ENCODE measurements at regions not wholly inside any gene's neighbourhood (a gene's known extent, or its start where the extent isn't known, plus 50 kb on each side); places are given as distances from the start of the nearest gene placed in this dataset.

- 99% methylated on average over 6 of the region's 6 CpGs for WGBS
- H3K4me3 ChIP-seq (ENCODE audit: low read length in 2 of 2) = no peak overlapping the region
- no peak overlapping the region for H3K27ac ChIP-seq (ENCODE audit: low read depth in 1 of 2, low read length in 1 of 2)
- no peaks in the 10 kb centered on the region for H3K27me3 ChIP-seq (ENCODE audit: control insufficient read depth in 2 of 2, insufficient read depth in 1 of 2, low read length in 1 of 2)
- peaks cover 4 to 9% of the 10 kb centered on the region in 2 donors for H3K4me1 ChIP-seq (ENCODE audit: control insufficient read depth in 2 of 2, insufficient read depth in 2 of 2, low read length in 2 of 2)
- peaks cover 0 to 4% of the 10 kb centered on the region in 2 donors for H3K9me3 ChIP-seq (ENCODE audit: control insufficient read depth in 2 of 2, insufficient read depth in 1 of 2, low read length in 1 of 2)
- H3K36me3 ChIP-seq (ENCODE audit: control insufficient read depth in 2 of 2, insufficient read depth in 2 of 2, low read length in 1 of 2) = no peaks in the 10 kb centered on the region
- DNase-seq (ENCODE audit: low read depth in 6 of 9, low spot score in 9 of 9) = no peak
Measured at GRCh38 chr2:166612214-166612613, 118.2 kb upstream of the SCN7A start.

- 11% methylated on average over 5 of the region's 5 CpGs for WGBS
- Histone ChIP-seq H3K9me3 (ENCODE audit: control insufficient read depth in 2 of 2, insufficient read depth in 1 of 2, low read length in 1 of 2) (peaks cover 0 to 4% of the 10 kb centered on the region in 2 donors), H3K27me3 (ENCODE audit: control insufficient read depth in 2 of 2, insufficient read depth in 1 of 2, low read length in 1 of 2) (no peaks in the 10 kb centered on the region), H3K27ac (ENCODE audit: low read depth in 1 of 2, low read length in 1 of 2) (peak overlapping the region in 1 of 2 donors; percentile 56), H3K36me3 (ENCODE audit: control insufficient read depth in 2 of 2, insufficient read depth in 2 of 2, low read length in 1 of 2) (no peaks in the 10 kb centered on the region), H3K4me1 (ENCODE audit: control insufficient read depth in 2 of 2, insufficient read depth in 2 of 2, low read length in 2 of 2) (peaks cover 4 to 9% of the 10 kb centered on the region in 2 donors), H3K4me3 (ENCODE audit: low read length in 2 of 2) (peak overlapping the region; percentile 29 to 43)
- DNase-seq (ENCODE audit: low read depth in 6 of 9, low spot score in 9 of 9) = peak in 1 of 9 donors; percentile 9
Measured at GRCh38 chr2:166610913-166611305, 116.9 kb upstream of the SCN7A start.

DNA sequence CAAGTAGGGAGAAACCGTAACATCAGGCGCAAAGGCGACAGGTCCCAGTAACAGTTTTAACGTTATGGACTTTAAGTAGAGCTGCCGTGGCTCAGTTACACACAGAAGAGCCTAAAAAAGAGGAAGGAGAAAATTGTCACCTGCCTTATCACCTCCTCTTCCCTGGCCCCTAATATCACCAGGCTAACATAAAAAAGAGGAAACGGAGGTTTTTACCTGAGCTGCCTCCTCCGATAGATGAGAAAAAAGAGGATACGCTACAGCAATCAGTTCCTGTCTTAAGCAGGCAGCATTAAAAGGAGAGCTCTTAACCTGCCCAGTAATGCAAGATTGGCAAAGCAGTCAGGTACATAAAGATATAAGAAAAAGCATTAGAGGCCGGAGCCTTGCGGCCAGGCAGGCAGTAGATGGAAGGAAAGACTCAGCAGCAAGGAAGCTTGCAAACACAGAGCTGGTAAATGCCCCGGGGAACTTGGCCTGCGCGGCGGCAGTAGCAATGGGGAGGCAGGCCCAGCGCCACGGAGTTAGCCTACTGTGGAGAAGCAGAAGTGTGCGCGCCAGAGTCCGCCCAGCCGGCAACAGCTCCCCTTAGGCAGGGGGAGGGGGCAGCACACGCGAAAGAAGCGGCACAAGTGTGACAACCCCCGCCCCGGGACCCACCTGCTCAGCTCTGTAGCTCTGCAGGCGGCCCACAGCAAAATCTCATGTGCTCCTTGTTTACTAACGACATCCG, 116.3 kb upstream of the SCN7A start:
- no peaks in the 10 kb centered on the region for H3K36me3 ChIP-seq (ENCODE audit: control insufficient read depth in 2 of 2, insufficient read depth in 2 of 2, low read length in 1 of 2)
- 11% methylated on average over 28 of the region's 28 CpGs for WGBS
- H3K9me3 ChIP-seq (ENCODE audit: control insufficient read depth in 2 of 2, insufficient read depth in 1 of 2, low read length in 1 of 2) = peaks cover 0 to 4% of the 10 kb centered on the region in 2 donors
- H3K27ac ChIP-seq (ENCODE audit: low read depth in 1 of 2, low read length in 1 of 2) = peak overlapping the region in 1 of 2 donors; percentile 56
- peaks cover 4 to 9% of the 10 kb centered on the region in 2 donors for H3K4me1 ChIP-seq (ENCODE audit: control insufficient read depth in 2 of 2, insufficient read depth in 2 of 2, low read length in 2 of 2)
- no peaks in the 10 kb centered on the region for H3K27me3 ChIP-seq (ENCODE audit: control insufficient read depth in 2 of 2, insufficient read depth in 1 of 2, low read length in 1 of 2)
- peak; percentile 11 to 80 (median 37) for DNase-seq (ENCODE audit: low read depth in 6 of 9, low spot score in 9 of 9)
- peak overlapping the region; percentile 29 to 43 for H3K4me3 ChIP-seq (ENCODE audit: low read length in 2 of 2)

GRCh38 chr2:166609183-166609959, 115.3 kb upstream of the SCN7A start:
- Histone ChIP-seq H3K4me3 (ENCODE audit: low read length in 2 of 2) (no peak overlapping the region), H3K9me3 (ENCODE audit: control insufficient read depth in 2 of 2, insufficient read depth in 1 of 2, low read length in 1 of 2) (peaks cover 0 to 4% of the 10 kb centered on the region in 2 donors), H3K27me3 (ENCODE audit: control insufficient read depth in 2 of 2, insufficient read depth in 1 of 2, low read length in 1 of 2) (no peaks in the 10 kb centered on the region), H3K36me3 (ENCODE audit: control insufficient read depth in 2 of 2, insufficient read depth in 2 of 2, low read length in 1 of 2) (no peaks in the 10 kb centered on the region), H3K4me1 (ENCODE audit: control insufficient read depth in 2 of 2, insufficient read depth in 2 of 2, low read length in 2 of 2) (peaks cover 4 to 9% of the 10 kb centered on the region in 2 donors), H3K27ac (ENCODE audit: low read depth in 1 of 2, low read length in 1 of 2) (no peak overlapping the region)
- no peak for DNase-seq (ENCODE audit: low read depth in 6 of 9, low spot score in 9 of 9)
- whole genome bisulfite sequencing = 78% methylated on average over 24 of the region's 24 CpGs

DNA sequence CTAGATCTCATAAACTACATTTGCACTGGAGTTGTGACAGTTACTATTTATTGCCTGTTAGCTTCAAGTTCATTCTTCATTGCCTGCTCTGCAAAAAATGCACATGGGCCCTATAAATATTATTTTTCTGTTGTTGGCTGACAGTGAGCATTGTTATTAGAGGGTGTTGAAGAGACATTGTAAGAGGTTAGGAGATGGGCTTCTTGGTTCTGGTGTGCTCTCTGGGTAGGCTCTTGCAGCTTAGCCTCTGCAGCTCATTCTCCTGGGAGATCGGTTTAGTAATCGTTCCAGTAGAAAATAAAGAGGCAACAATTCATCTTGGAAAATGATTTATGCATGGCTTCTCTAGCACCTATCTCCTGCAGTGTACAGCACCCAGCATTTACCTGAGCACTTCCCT, 113.8 kb upstream of the SCN7A start:
- H3K9me3 ChIP-seq (ENCODE audit: control insufficient read depth in 2 of 2, insufficient read depth in 1 of 2, low read length in 1 of 2) = peaks cover 0 to 4% of the 10 kb centered on the region in 2 donors
- DNase-seq (ENCODE audit: low read depth in 6 of 9, low spot score in 9 of 9) = no peak
- peaks cover 4 to 9% of the 10 kb centered on the region in 2 donors for H3K4me1 ChIP-seq (ENCODE audit: control insufficient read depth in 2 of 2, insufficient read depth in 2 of 2, low read length in 2 of 2)
- no peak overlapping the region for H3K27ac ChIP-seq (ENCODE audit: low read depth in 1 of 2, low read length in 1 of 2)
- no peak overlapping the region for H3K4me3 ChIP-seq (ENCODE audit: low read length in 2 of 2)
- H3K27me3 ChIP-seq (ENCODE audit: control insufficient read depth in 2 of 2, insufficient read depth in 1 of 2, low read length in 1 of 2) = no peaks in the 10 kb centered on the region
- no peaks in the 10 kb centered on the region for H3K36me3 ChIP-seq (ENCODE audit: control insufficient read depth in 2 of 2, insufficient read depth in 2 of 2, low read length in 1 of 2)
- WGBS = 97% methylated on average over 2 of the region's 2 CpGs

DNA sequence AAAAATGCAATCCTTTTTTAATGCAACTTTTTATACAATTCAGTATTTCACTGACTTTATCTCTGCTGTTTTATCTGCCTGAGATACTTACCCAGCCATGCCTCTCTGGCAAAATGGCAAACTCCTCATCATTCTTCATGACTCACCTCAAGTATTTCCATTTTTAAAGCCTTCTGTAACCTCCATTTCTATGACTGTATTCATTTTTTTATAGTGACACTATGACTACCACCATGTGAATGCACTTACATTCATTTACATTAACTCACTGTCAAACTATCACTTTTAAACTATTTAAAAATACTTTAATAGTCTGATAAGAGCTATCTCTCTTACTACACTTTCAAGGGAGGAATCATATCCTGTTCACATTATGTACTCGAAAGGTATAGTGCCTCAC, 99.4 kb upstream of the SCN7A start:
- 99% methylated on average over 1 of the region's 1 CpG for WGBS
- peaks cover 0 to 8% of the 10 kb centered on the region in 2 donors for H3K9me3 ChIP-seq (ENCODE audit: control insufficient read depth in 2 of 2, insufficient read depth in 1 of 2, low read length in 1 of 2)
- no peaks in the 10 kb centered on the region for H3K27me3 ChIP-seq (ENCODE audit: control insufficient read depth in 2 of 2, insufficient read depth in 1 of 2, low read length in 1 of 2)
- no peak overlapping the region for H3K27ac ChIP-seq (ENCODE audit: low read depth in 1 of 2, low read length in 1 of 2)
- H3K4me3 ChIP-seq (ENCODE audit: low read length in 2 of 2) = no peak overlapping the region
- no peaks in the 10 kb centered on the region for H3K36me3 ChIP-seq (ENCODE audit: control insufficient read depth in 2 of 2, insufficient read depth in 2 of 2, low read length in 1 of 2)
- H3K4me1 ChIP-seq (ENCODE audit: control insufficient read depth in 2 of 2, insufficient read depth in 2 of 2, low read length in 2 of 2) = no peaks in the 10 kb centered on the region
- DNase-seq (ENCODE audit: low read depth in 6 of 9, low spot score in 9 of 9) = no peak

GRCh38 chr2:166592750-166593149, 98.7 kb upstream of the SCN7A start:
- Histone ChIP-seq H3K9me3 (ENCODE audit: control insufficient read depth in 2 of 2, insufficient read depth in 1 of 2, low read length in 1 of 2) (peaks cover 0 to 4% of the 10 kb centered on the region in 2 donors), H3K27ac (ENCODE audit: low read depth in 1 of 2, low read length in 1 of 2) (no peak overlapping the region), H3K4me1 (ENCODE audit: control insufficient read depth in 2 of 2, insufficient read depth in 2 of 2, low read length in 2 of 2) (no peaks in the 10 kb centered on the region), H3K27me3 (ENCODE audit: control insufficient read depth in 2 of 2, insufficient read depth in 1 of 2, low read length in 1 of 2) (no peaks in the 10 kb centered on the region), H3K36me3 (ENCODE audit: control insufficient read depth in 2 of 2, insufficient read depth in 2 of 2, low read length in 1 of 2) (no peaks in the 10 kb centered on the region), H3K4me3 (ENCODE audit: low read length in 2 of 2) (no peak overlapping the region)
- DNase-seq (ENCODE audit: low read depth in 6 of 9, low spot score in 9 of 9) = no peak
- 97% methylated on average over 3 of the region's 3 CpGs for WGBS

DNA sequence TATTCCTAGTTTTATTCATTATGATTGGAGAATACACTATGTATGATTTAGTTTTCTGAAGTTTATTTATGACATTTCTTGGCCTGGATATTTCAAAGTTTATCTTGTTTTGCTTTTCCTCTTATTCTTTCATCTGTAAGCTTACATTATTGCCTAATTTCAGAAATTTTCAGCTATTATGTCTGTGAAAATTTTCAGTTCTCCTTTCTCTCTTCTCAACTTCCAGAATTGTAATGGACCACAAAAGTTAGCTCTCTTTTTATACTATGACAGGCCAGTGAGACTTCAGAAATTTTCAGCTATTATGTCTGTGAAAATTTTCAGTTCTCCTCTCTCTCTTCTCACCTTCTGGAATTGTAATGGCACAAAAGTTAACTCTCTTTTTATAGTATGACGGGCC, 97.2 kb upstream of the SCN7A start:
- 0% methylated on average over 1 of the region's 1 CpG for WGBS

GRCh38 chr2:166573391-166573790, 79.3 kb upstream of the SCN7A start:
- 89% methylated on average over 3 of the region's 3 CpGs for WGBS
- Histone ChIP-seq H3K27ac (ENCODE audit: low read depth in 1 of 2, low read length in 1 of 2) (no peak overlapping the region), H3K27me3 (ENCODE audit: control insufficient read depth in 2 of 2, insufficient read depth in 1 of 2, low read length in 1 of 2) (no peaks in the 10 kb centered on the region), H3K4me1 (ENCODE audit: control insufficient read depth in 2 of 2, insufficient read depth in 2 of 2, low read length in 2 of 2) (no peaks in the 10 kb centered on the region), H3K9me3 (ENCODE audit: control insufficient read depth in 2 of 2, insufficient read depth in 1 of 2, low read length in 1 of 2) (no peaks in the 10 kb centered on the region), H3K4me3 (ENCODE audit: low read length in 2 of 2) (no peak overlapping the region), H3K36me3 (ENCODE audit: control insufficient read depth in 2 of 2, insufficient read depth in 2 of 2, low read length in 1 of 2) (no peaks in the 10 kb centered on the region)
- no peak for DNase-seq (ENCODE audit: low read depth in 6 of 9, low spot score in 9 of 9)

More for the DNA sequence above, 97.2 kb upstream of the SCN7A start:
- DNase-seq (ENCODE audit: low read depth in 6 of 9, low spot score in 9 of 9) = no peak
- Histone ChIP-seq H3K4me1 (ENCODE audit: control insufficient read depth in 2 of 2, insufficient read depth in 2 of 2, low read length in 2 of 2) (no peaks in the 10 kb centered on the region), H3K36me3 (ENCODE audit: control insufficient read depth in 2 of 2, insufficient read depth in 2 of 2, low read length in 1 of 2) (no peaks in the 10 kb centered on the region), H3K4me3 (ENCODE audit: low read length in 2 of 2) (no peak overlapping the region), H3K27ac (ENCODE audit: low read depth in 1 of 2, low read length in 1 of 2) (no peak overlapping the region), H3K27me3 (ENCODE audit: control insufficient read depth in 2 of 2, insufficient read depth in 1 of 2, low read length in 1 of 2) (no peaks in the 10 kb centered on the region), H3K9me3 (ENCODE audit: control insufficient read depth in 2 of 2, insufficient read depth in 1 of 2, low read length in 1 of 2) (no peaks in the 10 kb centered on the region)
